Activated CD8-positive, alpha-beta memory T cell treated with anti-CD3 and anti-CD28 coated beads, Interleukin-2, amount 10 ng/mL, durations not matched to agents 7 days and 5 days (primary cell): ENCODE measurements at regions not wholly inside any gene's neighbourhood (a gene's known extent, or its start where the extent isn't known, plus 50 kb on each side); places are given as distances from the start of the nearest gene placed in this dataset.

Experiments
- ATAC-seq: fragments of 150-1000 bp; cut with Tn5 transposase; one replicate; pipeline ENCODE4 v1.10.0; 2021; ENCODE audit warnings: moderate library complexity
- CTCF ChIA-PET: fragments of 350-600 bp; sonication (Branson Sonifier 250); formaldehyde crosslinking; loops from one replicate; lab custom pipeline; 2021; ENCODE audit warnings: antibody characterized with exemption; lab: Charles Lee
- DNase-seq: peaks from one replicate; pipeline ENCODE4 v3.0.0-alpha.2; 2020
- H3K27ac Mint-ChIP-seq: one replicate; pipeline ENCODE4 v1.8.0; 2021; ENCODE audit warnings: mild to moderate bottlenecking, mixed read lengths
- H3K27me3 Mint-ChIP-seq: one replicate; pipeline ENCODE4 v1.8.0; 2021; ENCODE audit warnings: mixed read lengths
- H3K36me3 Mint-ChIP-seq: one replicate; pipeline ENCODE4 v1.8.0; 2021; ENCODE audit warnings: mild to moderate bottlenecking, mixed read lengths
- H3K4me1 Mint-ChIP-seq: one replicate; pipeline ENCODE4 v1.8.0; 2021; ENCODE audit warnings: mixed read lengths
- H3K4me3 Mint-ChIP-seq: one replicate; pipeline ENCODE4 v1.8.0; 2021; ENCODE audit warnings: mild to moderate bottlenecking, moderate library complexity, mixed read lengths
- H3K9me3 Mint-ChIP-seq: one replicate; pipeline ENCODE4 v1.8.0; 2022; ENCODE audit warnings: low read depth, mixed read lengths

- no peaks in the 10 kb centered on the region for H3K4me1 Mint-ChIP-seq
- CTCF ChIA-PET: no interaction called here
- DNase-seq (peak; percentile 37), ATAC-seq (no peak)
- H3K27me3 Mint-ChIP-seq: peaks cover 18% of the 10 kb centered on the region
- no peak overlapping the region for H3K4me3 Mint-ChIP-seq
- no peaks in the 10 kb centered on the region for H3K36me3 Mint-ChIP-seq
- no peak overlapping the region for H3K27ac Mint-ChIP-seq
- H3K9me3 Mint-ChIP-seq: no peaks in the 10 kb centered on the region
Measured at GRCh38 chr2:236747426-236747825, 177.8 kb downstream of the ACKR3 start.

DNA sequence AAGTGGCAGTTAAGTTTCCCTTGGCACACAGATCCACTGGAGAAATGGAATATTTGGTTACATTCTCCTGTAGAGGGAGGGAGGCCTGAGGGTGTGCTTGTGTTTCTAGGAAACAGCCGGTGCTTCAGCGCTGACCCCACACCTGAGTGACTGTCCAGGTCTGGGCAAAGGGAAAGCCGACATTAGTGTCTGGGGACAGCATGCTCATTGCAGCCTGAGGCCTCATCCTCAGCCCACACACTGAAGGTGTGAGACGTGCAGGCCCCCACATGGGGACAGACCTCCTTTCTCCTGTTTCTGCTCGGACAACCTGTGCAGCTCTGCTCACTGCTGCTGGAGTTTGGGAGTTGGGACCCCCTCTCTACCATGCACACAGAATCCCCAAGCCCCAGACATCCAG, 178.3 kb downstream of the ACKR3 start:
- Mint-ChIP-seq H3K9me3 (no peaks in the 10 kb centered on the region), H3K36me3 (no peaks in the 10 kb centered on the region)

DNA sequence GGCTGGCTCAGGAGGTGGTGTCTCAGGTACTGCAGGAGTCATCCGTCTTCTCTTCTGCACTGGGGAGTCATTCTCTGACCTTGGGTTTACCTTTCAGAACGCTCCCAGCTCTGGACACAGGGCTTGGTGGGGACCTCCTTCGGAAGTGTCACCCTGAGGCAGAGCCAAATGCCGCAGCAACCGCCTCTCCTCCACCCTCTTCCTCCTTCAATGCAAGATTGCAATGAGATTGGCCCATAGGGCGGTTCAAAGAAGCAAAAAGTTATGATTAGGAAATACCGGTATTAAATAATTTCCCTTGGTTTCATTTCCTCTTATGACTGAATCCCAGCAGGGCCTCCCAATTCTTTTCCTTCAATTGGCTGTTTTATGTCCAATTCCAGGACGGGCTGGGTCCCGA, 178.8 kb downstream of the ACKR3 start:
- DNase-seq: peak; percentile 19
- ATAC-seq: no peak
- Mint-ChIP-seq H3K4me3 (no peak overlapping the region), H3K27ac (no peak overlapping the region), H3K36me3 (no peaks in the 10 kb centered on the region), H3K9me3 (no peaks in the 10 kb centered on the region), H3K27me3 (peaks cover 16% of the 10 kb centered on the region), H3K4me1 (no peaks in the 10 kb centered on the region)
- CTCF ChIA-PET: no interaction called here

More for the DNA sequence above, 178.3 kb downstream of the ACKR3 start:
- ATAC-seq (no peak), DNase-seq (peak; percentile 12)
- Mint-ChIP-seq H3K4me1 (no peaks in the 10 kb centered on the region), H3K27me3 (peaks cover 16% of the 10 kb centered on the region), H3K27ac (no peak overlapping the region), H3K4me3 (no peak overlapping the region)
- CTCF ChIA-PET: no interaction called here

DNA sequence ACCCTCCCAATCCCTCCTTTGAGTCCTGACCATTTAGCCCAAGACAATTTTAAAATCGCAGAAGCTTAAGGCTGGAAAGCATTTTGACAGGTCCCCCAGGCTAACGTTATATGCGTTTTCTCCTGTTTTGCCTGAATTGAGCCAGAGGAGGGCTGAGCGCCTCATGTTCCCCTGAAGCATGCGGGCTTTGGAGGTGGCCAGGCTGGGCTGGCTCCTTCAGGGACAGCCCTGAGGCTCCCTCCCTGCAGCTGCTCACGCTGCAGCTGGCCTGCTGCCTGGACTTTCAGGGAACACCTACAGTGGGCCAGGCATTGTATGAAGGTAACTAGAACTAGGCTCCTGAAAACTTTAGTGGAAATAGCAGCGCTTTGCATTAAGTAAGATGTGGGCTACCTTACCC, 179.2 kb downstream of the ACKR3 start:
- CTCF ChIA-PET: interaction anchor here (0.5 kb wide), 1 partner anchor 132 kb away, joined by 3 read pairs; no protein-coding TSS in a partner anchor
- Mint-ChIP-seq H3K36me3 (no peaks in the 10 kb centered on the region), H3K27me3 (peaks cover 13% of the 10 kb centered on the region), H3K4me3 (no peak overlapping the region), H3K27ac (no peak overlapping the region), H3K9me3 (no peaks in the 10 kb centered on the region), H3K4me1 (no peaks in the 10 kb centered on the region)
- ATAC-seq (no peak), DNase-seq (peak; percentile 23)

GRCh38 chr2:236749346-236749745, 179.7 kb downstream of the ACKR3 start:
- DNase-seq: no peak
- no peaks in the 10 kb centered on the region for H3K4me1 Mint-ChIP-seq
- no peak overlapping the region for H3K27ac Mint-ChIP-seq
- H3K4me3 Mint-ChIP-seq: no peak overlapping the region
- no peaks in the 10 kb centered on the region for H3K9me3 Mint-ChIP-seq
- H3K27me3 Mint-ChIP-seq: peaks cover 10% of the 10 kb centered on the region
- no peaks in the 10 kb centered on the region for H3K36me3 Mint-ChIP-seq
- CTCF ChIA-PET: interaction anchor here (0.5 kb wide), 1 partner anchor 131 kb away, joined by 3 read pairs; no protein-coding TSS in a partner anchor
- no peak for ATAC-seq

- ATAC-seq (no peak), DNase-seq (no peak)
- H3K36me3 Mint-ChIP-seq: no peaks in the 10 kb centered on the region
- no peak overlapping the region for H3K27ac Mint-ChIP-seq
- H3K9me3 Mint-ChIP-seq: no peaks in the 10 kb centered on the region
- CTCF ChIA-PET: no interaction called here
- no peaks in the 10 kb centered on the region for H3K4me1 Mint-ChIP-seq
- no peaks in the 10 kb centered on the region for H3K27me3 Mint-ChIP-seq
- no peak overlapping the region for H3K4me3 Mint-ChIP-seq
Measured at GRCh38 chr2:236752096-236752495, 182.5 kb downstream of the ACKR3 start.

GRCh38 chr2:236753606-236754270, 184.1 kb downstream of the ACKR3 start:
- ATAC-seq: no peak
- DNase-seq: no peak
- Mint-ChIP-seq H3K4me1 (no peaks in the 10 kb centered on the region), H3K9me3 (no peaks in the 10 kb centered on the region), H3K4me3 (no peak overlapping the region), H3K27me3 (no peaks in the 10 kb centered on the region), H3K27ac (no peak overlapping the region), H3K36me3 (no peaks in the 10 kb centered on the region)
- CTCF ChIA-PET: no interaction called here

- Mint-ChIP-seq H3K27ac (no peak overlapping the region), H3K36me3 (no peaks in the 10 kb centered on the region), H3K9me3 (no peaks in the 10 kb centered on the region), H3K27me3 (no peaks in the 10 kb centered on the region), H3K4me1 (no peaks in the 10 kb centered on the region), H3K4me3 (no peak overlapping the region)
- DNase-seq (no peak), ATAC-seq (no peak)
- CTCF ChIA-PET: no interaction called here
Measured at GRCh38 chr2:236754271-236754944, 184.8 kb downstream of the ACKR3 start.

- H3K27ac Mint-ChIP-seq: no peak overlapping the region
Measured at GRCh38 chr2:236755278-236755840, 185.7 kb downstream of the ACKR3 start.

GRCh38 chr2:236758406-236758805, 188.8 kb downstream of the ACKR3 start:
- no peaks in the 10 kb centered on the region for H3K9me3 Mint-ChIP-seq
- CTCF ChIA-PET: no interaction called here

More at GRCh38 chr2:236755278-236755840, 185.7 kb downstream of the ACKR3 start:
- ATAC-seq (no peak), DNase-seq (no peak)
- Mint-ChIP-seq H3K27me3 (no peaks in the 10 kb centered on the region), H3K4me1 (no peaks in the 10 kb centered on the region), H3K4me3 (no peak overlapping the region), H3K36me3 (no peaks in the 10 kb centered on the region), H3K9me3 (no peaks in the 10 kb centered on the region)
- CTCF ChIA-PET: no interaction called here

DNA sequence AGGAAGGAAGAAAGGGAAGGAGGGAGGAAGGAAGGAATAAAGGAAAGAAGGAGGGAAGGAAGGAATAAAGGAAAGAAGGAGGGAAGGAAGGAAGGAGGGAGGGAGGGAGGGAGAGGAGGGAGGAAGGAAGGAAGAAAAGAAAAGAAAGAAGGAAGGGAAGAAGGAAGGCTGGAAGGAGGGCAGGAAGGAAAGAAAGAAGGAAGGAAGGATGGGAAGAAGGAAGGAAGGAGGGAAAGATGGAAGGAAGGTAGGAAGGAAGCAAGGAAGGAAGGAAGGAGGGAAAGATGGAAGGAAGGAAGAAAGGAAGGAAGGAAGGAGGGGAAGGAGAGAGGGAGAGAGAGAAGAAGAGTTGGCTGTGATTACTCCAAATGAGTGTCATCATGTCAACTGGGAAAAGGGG, 190.6 kb downstream of the ACKR3 start:
- DNase-seq: no peak
- no peaks in the 10 kb centered on the region for H3K27me3 Mint-ChIP-seq
- H3K27ac Mint-ChIP-seq: no peak overlapping the region
- H3K9me3 Mint-ChIP-seq: no peaks in the 10 kb centered on the region
- no peaks in the 10 kb centered on the region for H3K4me1 Mint-ChIP-seq
- no peak overlapping the region for H3K4me3 Mint-ChIP-seq
- CTCF ChIA-PET: no interaction called here
- no peak for ATAC-seq
- H3K36me3 Mint-ChIP-seq: no peaks in the 10 kb centered on the region

More at GRCh38 chr2:236758406-236758805, 188.8 kb downstream of the ACKR3 start:
- Mint-ChIP-seq H3K4me1 (no peaks in the 10 kb centered on the region), H3K4me3 (no peak overlapping the region), H3K36me3 (no peaks in the 10 kb centered on the region), H3K27ac (no peak overlapping the region), H3K27me3 (no peaks in the 10 kb centered on the region)
- DNase-seq (no peak), ATAC-seq (no peak)

- no peaks in the 10 kb centered on the region for H3K36me3 Mint-ChIP-seq
- CTCF ChIA-PET: no interaction called here
- no peaks in the 10 kb centered on the region for H3K9me3 Mint-ChIP-seq
- H3K27ac Mint-ChIP-seq: no peak overlapping the region
- H3K4me1 Mint-ChIP-seq: no peaks in the 10 kb centered on the region
- no peak overlapping the region for H3K4me3 Mint-ChIP-seq
- ATAC-seq: no peak
- H3K27me3 Mint-ChIP-seq: peaks cover 3% of the 10 kb centered on the region
- no peak for DNase-seq
Measured at GRCh38 chr2:236761358-236761757, 191.7 kb downstream of the ACKR3 start.

GRCh38 chr2:236762628-236763027, 193.0 kb downstream of the ACKR3 start:
- no peak overlapping the region for H3K4me3 Mint-ChIP-seq
- H3K9me3 Mint-ChIP-seq: no peaks in the 10 kb centered on the region
- H3K27ac Mint-ChIP-seq: no peak overlapping the region
- CTCF ChIA-PET: no interaction called here
- DNase-seq: no peak
- no peak for ATAC-seq
- H3K36me3 Mint-ChIP-seq: no peaks in the 10 kb centered on the region
- H3K27me3 Mint-ChIP-seq: peaks cover 3% of the 10 kb centered on the region
- no peaks in the 10 kb centered on the region for H3K4me1 Mint-ChIP-seq

- Mint-ChIP-seq H3K27me3 (peaks cover 3% of the 10 kb centered on the region), H3K4me1 (no peaks in the 10 kb centered on the region), H3K27ac (no peak overlapping the region), H3K4me3 (no peak overlapping the region), H3K9me3 (no peaks in the 10 kb centered on the region), H3K36me3 (no peaks in the 10 kb centered on the region)
- CTCF ChIA-PET: no interaction called here
- DNase-seq (no peak), ATAC-seq (no peak)
Measured at GRCh38 chr2:236763857-236764256, 194.2 kb downstream of the ACKR3 start.
